Neural cell (in vitro differentiated cells): ENCODE measurements at regions not wholly inside any gene's neighbourhood (a gene's known extent, or its start where the extent isn't known, plus 50 kb on each side); places are given as distances from the start of the nearest gene placed in this dataset.

Experiments used
- H2AFZ ChIP-seq: fragments of 200-600, 300-800 bp; sonication (generic), shearing (Covaris generic); 2 replicates; pipeline ENCODE4 v1.6.0; 2014; ENCODE audit warnings: low read depth, mild to moderate bottlenecking, antibody characterized with exemption, low read length, moderate library complexity
- H3F3A ChIP-seq: fragments of 200-600 bp; shearing (Covaris generic); 2 replicates; pipeline ENCODE4 v1.6.1; 2016; ENCODE audit warnings: mild to moderate bottlenecking, moderate library complexity, mixed read lengths, antibody characterized with exemption, low read length; ENCODE audit not compliant: insufficient read depth, poor library complexity, severe bottlenecking
- H3K27ac ChIP-seq: fragments of 200-600, 300-800 bp; sonication (generic), shearing (Covaris generic); 2 replicates; pipeline ENCODE4 v1.5.1; 2014; ENCODE audit warnings: mild to moderate bottlenecking, low read length, moderate library complexity
- H3K27me3 ChIP-seq: fragments of 300-800, 200-600 bp; sonication (generic), shearing (Covaris generic); 2 replicates; pipeline ENCODE4 v1.6.0; 2014; ENCODE audit warnings: mild to moderate bottlenecking, low read depth, low read length, moderate library complexity; ENCODE audit not compliant: insufficient read depth
- H3K36me3 ChIP-seq: fragments of 300-800, 200-600 bp; sonication (generic), shearing (Covaris generic); 2 replicates; pipeline ENCODE4 v1.5.1; 2014; ENCODE audit warnings: mild to moderate bottlenecking, antibody characterized with exemption, low read length, moderate library complexity; ENCODE audit not compliant: insufficient read depth
- H3K4me2 ChIP-seq: fragments of 300-800, 200-600 bp; sonication (generic), shearing (Covaris generic); 2 replicates; pipeline ENCODE4 v1.6.0; 2014; ENCODE audit warnings: mild to moderate bottlenecking, low read length
- H3K4me3 ChIP-seq: fragments of 300-800, 200-600 bp; sonication (generic), shearing (Covaris generic); 2 replicates; pipeline ENCODE4 v1.5.1; 2014; ENCODE audit warnings: mild to moderate bottlenecking, low read length, moderate library complexity
- H3K79me2 ChIP-seq: fragments of 200-600 bp; shearing (Covaris generic); replicated peaks from 2 replicates; pipeline ENCODE4 v1.6.0; 2014; ENCODE audit warnings: mild to moderate bottlenecking, low read length, moderate library complexity; ENCODE audit not compliant: insufficient read depth
- H3K9ac ChIP-seq: fragments of 300-800, 200-600 bp; sonication (generic), shearing (Covaris generic); 2 replicates; pipeline ENCODE4 v1.6.1; 2016; ENCODE audit warnings: mild to moderate bottlenecking, low read length, mixed read lengths
- H3K9me2 ChIP-seq: fragments of 200-600 bp; shearing (Covaris generic); 2 replicates; pipeline ENCODE4 v1.6.1; 2016; ENCODE audit warnings: mild to moderate bottlenecking, low read length, mixed read lengths; ENCODE audit not compliant: insufficient read depth
- H3K9me3 ChIP-seq: fragments of 200-600, 300-800 bp; sonication (generic), shearing (Covaris generic); 2 replicates; pipeline ENCODE4 v1.6.1; 2016; ENCODE audit warnings: mild to moderate bottlenecking, mixed run types, low read length, moderate library complexity, mixed read lengths
- H4K20me1 ChIP-seq: fragments of 200-600 bp; shearing (Covaris generic); 2 replicates; pipeline ENCODE4 v1.6.1; 2016; ENCODE audit warnings: mild to moderate bottlenecking, mixed run types; ENCODE audit not compliant: insufficient read depth
- CTCF ChIP-seq: fragments of 450-650 bp; IDR thresholded peaks from 2 replicates; pipeline ENCODE4 v1.5.1; 2014; ENCODE audit warnings: antibody characterized with exemption, mild to moderate bottlenecking, moderate library complexity; ENCODE audit not compliant: poor library complexity, severe bottlenecking
- EP300 ChIP-seq: fragments of 450-650 bp; conservative IDR thresholded peaks from 2 replicates; pipeline ENCODE4 v1.6.1; 2014; ENCODE audit warnings: antibody characterized with exemption, mild to moderate bottlenecking, moderate library complexity; ENCODE audit not compliant: poor library complexity, severe bottlenecking
- EZH2 ChIP-seq: fragments of 200-600, 300-800 bp; shearing (Covaris generic), sonication (generic); IDR thresholded peaks from 2 replicates; pipeline ENCODE4 v1.6.1; 2014; ENCODE audit warnings: antibody characterized with exemption, low read length, borderline replicate concordance, mild to moderate bottlenecking; ENCODE audit not compliant: insufficient read depth, poor library complexity, severe bottlenecking
- MXI1 ChIP-seq: fragments of 450-650 bp; conservative IDR thresholded peaks from 2 replicates; pipeline ENCODE4 v1.6.1; 2014; ENCODE audit warnings: antibody characterized with exemption, mild to moderate bottlenecking; ENCODE audit not compliant: poor library complexity, severe bottlenecking
- POLR2AphosphoS5 ChIP-seq: IDR thresholded peaks from 2 replicates; pipeline ENCODE4 v1.6.1; 2012
- RAD21 ChIP-seq: fragments of 450-650 bp; conservative IDR thresholded peaks from 2 replicates; pipeline ENCODE4 v1.6.1; 2014; ENCODE audit warnings: antibody characterized with exemption, mild to moderate bottlenecking, moderate library complexity
- REST ChIP-seq: IDR thresholded peaks from 2 replicates; pipeline ENCODE4 v1.6.1; 2012; ENCODE audit warnings: borderline replicate concordance
- SMC3 ChIP-seq: fragments of 450-650 bp; conservative IDR thresholded peaks from 2 replicates; pipeline ENCODE4 v1.6.1; 2014; ENCODE audit warnings: antibody characterized with exemption, mild to moderate bottlenecking, moderate library complexity; ENCODE audit not compliant: poor library complexity
- TAF1 ChIP-seq: IDR thresholded peaks from 2 replicates; pipeline ENCODE4 v1.6.1; 2012; ENCODE audit warnings: low read depth

- Histone ChIP-seq H3K36me3 (no peaks in the 10 kb centered on the region), H3K9ac (no peak overlapping the region), H3F3A (no peaks in the 10 kb centered on the region), H3K9me2 (no peaks in the 10 kb centered on the region), H3K9me3 (no peaks in the 10 kb centered on the region), H3K27me3 (no peaks in the 10 kb centered on the region), H3K4me2 (no peak overlapping the region), H3K79me2 (no peaks in the 10 kb centered on the region), H2AFZ (no peak overlapping the region), H3K4me3 (no peak overlapping the region), H4K20me1 (no peaks in the 10 kb centered on the region), H3K27ac (no peak overlapping the region)
- TF ChIP-seq CTCF (no peak), POLR2AphosphoS5 (no peak), EP300 (no peak), TAF1 (no peak), RAD21 (no peak), SMC3 (no peak), REST (no peak)
Measured at GRCh38 chr3:143210141-143210540, 90.6 kb downstream of the CHST2 start.

GRCh38 chr3:143215059-143215458 is 95.5 kb downstream of the CHST2 start:
- TF ChIP-seq EZH2 (no peak), POLR2AphosphoS5 (no peak), SMC3 (no peak), CTCF (no peak), TAF1 (no peak), MXI1 (no peak)
- no peak overlapping the region for H3K4me3 ChIP-seq
- no peak overlapping the region for H3K4me2 ChIP-seq
- no peaks in the 10 kb centered on the region for H3K36me3 ChIP-seq
- no peak overlapping the region for H3K9ac ChIP-seq
- H2AFZ ChIP-seq, result no peak overlapping the region
- no peaks in the 10 kb centered on the region for H4K20me1 ChIP-seq
- H3K79me2 ChIP-seq, result no peaks in the 10 kb centered on the region
- no peak overlapping the region for H3K27ac ChIP-seq
- no peaks in the 10 kb centered on the region for H3F3A ChIP-seq
- H3K27me3 ChIP-seq, result no peaks in the 10 kb centered on the region
- H3K9me2 ChIP-seq, result no peaks in the 10 kb centered on the region
- no peaks in the 10 kb centered on the region for H3K9me3 ChIP-seq
